Pons (tissue), 1 donor: ENCODE measurements at regions not wholly inside any gene's neighbourhood (a gene's known extent, or its start where the extent isn't known, plus 50 kb on each side); places are given as distances from the start of the nearest gene placed in this dataset.
"Not testable (repeated sequence)": the region's sequence is repeated elsewhere in the genome, so short reads cannot be mapped to it uniquely, and the experiment has no call there.

Source experiments
- DNase-seq: peaks from one replicate; pipeline ENCODE4 v3.0.0-alpha.2; 2016; ENCODE audit warnings: low spot score

DNA sequence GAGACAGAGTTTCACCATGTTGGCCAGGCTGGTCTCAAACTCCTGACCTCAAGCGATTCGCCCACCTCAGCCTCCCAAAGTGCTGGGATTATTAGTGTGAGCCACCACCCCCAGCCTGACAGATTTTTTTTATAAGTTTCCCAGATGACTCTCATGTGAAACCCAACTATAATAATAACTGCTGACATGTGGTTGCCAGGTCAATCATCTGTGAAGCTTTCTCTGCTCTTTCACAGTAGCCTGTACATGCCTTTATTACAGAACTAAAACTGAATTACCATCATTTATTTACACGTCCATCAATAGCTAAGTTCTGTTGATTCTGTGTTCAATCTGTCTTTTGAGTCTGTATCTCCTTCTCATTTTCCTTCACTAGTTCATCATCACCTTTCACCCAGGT, 218.5 kb downstream of the RPS29 start:
- DNase-seq = no peak

- no peak for DNase-seq
These were observed 219.8 kb downstream of the RPS29 start for GRCh38 chr14:49366416-49366815.

DNA sequence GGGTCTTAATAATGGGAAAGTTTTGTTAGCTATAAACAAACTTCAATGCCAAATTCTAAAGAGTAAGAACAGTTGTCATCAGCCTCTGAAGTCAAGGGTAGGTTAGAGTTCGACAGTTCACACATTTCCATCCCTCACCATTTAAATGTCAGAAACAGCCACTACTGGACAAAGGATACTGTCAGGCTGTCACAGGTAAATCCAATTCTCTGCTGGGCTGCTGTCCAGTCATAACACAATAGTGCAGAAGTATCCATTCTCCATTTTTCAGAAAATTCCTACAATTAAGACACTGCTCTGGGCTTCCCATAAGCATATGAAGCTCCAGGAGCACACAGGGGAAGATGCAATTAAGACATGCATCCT, 221.4 kb downstream of the RPS29 start:
- no peak for DNase-seq

- DNase-seq = no peak
These were observed 222.1 kb downstream of the RPS29 start for GRCh38 chr14:49363821-49364751.

DNA sequence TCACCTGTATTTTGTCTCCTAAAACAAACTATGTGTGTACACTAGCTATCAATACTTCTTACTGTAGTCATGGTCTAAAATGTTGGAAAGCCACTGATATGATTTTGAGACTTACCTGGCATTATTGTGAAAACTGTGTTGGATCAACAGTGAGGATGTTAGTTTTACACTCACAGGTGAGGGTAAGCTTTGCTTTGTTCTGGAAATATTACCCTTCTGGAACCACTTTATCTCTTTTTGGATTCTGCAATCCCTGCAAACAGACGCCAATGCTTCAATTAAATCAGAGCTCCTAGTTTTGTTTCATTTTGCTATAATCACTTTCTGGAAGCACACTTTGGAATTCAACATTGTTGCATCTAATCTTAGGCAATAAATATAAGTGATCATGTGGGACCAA, 223.3 kb downstream of the RPS29 start:
- no peak for DNase-seq

DNA sequence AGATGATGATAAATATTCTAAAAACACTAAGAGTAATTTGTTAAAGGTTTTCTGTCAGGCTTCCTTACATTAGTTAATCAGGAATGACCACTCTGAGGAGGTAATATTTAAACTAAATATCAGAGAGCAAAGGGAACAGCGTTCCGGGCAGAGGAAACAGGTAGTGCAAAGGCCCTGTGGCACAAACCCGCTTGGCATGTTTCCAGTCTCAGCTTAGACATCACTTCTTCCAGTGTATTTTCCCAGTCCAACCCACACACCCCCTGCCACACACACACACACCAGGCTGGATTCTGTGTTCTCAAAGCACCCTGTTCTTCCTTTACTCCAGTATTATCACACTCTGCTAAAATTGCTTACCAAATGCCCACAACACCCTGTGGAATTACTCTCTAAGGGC, 247.1 kb downstream of the RPS29 start:
- no peak for DNase-seq

GRCh38 chr14:49319810-49320209, 266.4 kb downstream of the RPS29 start:
- DNase-seq = no peak

DNA sequence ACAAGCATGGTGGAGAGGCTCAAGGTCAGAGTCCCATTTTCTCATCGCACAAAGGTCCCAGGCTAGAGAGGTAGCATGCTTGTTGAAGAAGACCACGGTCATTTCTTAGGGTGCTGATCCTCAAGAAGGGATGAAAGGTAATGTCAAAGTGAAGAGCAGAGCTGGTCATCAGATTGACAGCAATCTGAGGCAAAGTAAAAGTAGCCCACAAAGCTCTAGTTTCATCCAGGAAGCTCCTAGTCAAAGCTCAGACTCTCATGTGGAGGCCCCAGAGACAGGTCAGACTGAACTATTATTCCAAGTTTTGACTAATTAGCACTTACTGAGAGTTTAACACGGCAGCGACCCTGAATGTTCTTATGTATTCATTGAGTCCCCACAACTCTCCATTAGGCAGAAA, 270.6 kb downstream of the RPS29 start:
- DNase-seq = no peak

GRCh38 chr14:49314737-49315136, 271.4 kb downstream of the RPS29 start:
- DNase-seq = no peak

- no peak for DNase-seq
These were observed 273.1 kb downstream of the RPS29 start for GRCh38 chr14:49313108-49313507.

DNA sequence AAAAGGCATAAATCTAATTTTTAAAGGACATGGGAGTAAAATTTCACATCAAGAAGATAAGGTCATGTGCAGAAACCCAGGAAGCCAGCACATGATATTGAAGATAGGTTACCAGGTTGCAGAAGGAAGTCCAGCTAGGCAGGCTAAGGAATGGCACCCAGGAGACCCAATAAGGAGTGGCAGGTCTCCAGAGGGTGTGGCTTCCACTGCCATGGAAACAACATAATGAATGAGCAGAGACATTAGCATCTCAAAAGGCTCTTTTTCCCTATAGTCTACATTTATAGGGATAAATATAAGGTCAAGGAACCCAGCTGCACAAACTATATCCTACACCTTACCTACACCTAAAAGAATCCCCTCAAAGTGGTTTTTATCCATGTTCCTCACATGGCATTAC, 275.9 kb downstream of the RPS29 start:
- no peak for DNase-seq

DNA sequence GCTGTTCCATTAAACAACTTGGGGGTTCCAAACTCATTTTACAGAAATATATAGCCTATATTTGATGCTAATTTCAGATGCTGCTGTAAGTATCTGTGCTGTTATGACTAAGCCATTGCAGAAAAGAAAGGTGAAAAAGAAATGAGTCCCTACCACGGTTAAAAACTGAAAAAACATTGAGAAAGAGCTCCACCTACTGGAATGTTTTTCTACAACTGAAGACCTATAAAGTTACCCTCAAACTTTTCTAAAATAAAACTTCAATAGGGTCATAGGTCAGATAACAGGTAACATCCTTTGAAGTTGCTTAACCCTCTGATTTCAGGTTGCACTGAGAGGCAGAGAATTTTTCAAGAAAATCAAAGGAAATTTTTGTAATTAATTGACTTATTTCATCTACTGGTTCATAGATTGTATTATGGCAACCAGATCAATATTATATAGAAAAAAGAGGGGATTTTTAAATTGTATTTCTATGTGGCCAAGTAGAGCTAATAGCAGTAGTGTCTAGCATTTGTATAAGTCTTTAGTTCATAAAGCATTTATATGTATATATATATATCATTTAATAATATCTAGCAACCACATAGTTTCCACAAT, 279.9 kb downstream of the RPS29 start:
- DNase-seq = peak; percentile 12

DNA sequence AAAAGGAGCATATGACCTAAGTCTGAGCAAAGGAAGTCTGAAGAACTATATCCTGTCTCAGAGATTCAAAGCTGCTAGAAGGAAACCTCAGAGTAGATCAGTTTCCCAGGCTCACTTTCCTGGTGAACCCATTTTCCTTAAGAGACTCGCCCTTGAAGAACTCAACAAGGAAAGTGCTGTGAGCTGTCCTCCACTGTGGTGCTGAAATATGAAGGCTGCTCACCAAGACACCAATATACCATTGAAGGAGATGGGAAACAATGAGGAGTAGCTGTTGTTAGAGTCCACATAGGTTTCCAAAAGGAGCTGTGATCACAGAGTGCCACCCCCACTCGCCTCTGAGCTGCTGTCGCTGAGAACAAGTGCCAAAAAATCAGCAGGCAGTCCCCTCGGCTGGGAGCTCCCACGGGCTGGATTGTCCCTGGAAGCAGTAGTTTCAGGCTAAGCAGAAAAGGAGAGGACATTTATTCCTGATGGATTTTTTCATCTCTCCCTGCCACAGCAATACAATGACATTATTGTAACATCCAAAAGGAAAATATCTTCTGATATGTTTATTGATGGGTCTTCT, 282.1 kb downstream of the RPS29 start:
- DNase-seq = peak; percentile 34

DNA sequence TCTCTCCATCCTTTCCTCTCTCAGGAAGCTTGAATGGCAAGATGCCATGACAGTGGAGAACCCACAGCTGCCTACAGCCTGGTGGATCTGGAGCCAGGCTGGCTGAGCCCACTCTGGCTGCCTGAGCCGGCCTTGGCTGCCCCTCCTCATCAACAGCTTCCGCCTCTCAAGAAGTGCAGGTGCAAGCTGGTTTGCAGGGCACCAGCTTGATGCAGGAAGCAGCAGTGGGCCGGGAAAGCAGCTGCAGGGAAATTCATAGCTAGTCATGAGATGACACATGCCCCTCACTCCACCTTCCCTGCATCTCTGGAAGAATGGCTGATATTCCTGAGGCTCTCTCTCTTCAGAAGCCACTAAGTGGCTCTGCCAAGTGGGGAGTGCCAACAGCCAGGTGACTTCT, 289.1 kb downstream of the RPS29 start:
- DNase-seq = no peak

DNA sequence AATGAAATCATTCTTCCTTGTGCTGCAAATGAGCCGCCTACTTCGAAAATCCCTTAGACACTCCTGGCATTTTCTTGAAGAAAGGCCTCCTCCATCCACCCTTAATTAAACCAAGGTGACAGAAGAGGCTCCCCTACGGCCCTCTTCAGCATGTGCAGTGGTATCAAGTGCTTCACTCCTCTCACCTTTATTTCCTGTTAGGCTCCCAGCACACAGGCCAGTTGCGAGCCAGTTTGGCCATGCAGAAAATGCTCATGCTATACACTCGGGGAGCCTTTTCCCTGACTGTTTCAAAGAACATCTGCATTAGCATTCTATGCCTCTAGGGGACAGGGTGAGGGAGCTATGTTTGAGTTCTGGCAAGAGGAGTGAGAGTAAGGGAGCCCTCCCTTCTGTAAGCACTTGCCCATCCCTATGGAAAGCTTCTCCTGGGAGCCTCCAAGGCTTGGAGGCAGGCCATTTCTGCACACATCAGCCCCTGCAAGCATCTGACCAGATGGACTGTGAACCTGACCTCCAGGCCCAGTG, 291.5 kb downstream of the RPS29 start:
- no peak for DNase-seq

DNA sequence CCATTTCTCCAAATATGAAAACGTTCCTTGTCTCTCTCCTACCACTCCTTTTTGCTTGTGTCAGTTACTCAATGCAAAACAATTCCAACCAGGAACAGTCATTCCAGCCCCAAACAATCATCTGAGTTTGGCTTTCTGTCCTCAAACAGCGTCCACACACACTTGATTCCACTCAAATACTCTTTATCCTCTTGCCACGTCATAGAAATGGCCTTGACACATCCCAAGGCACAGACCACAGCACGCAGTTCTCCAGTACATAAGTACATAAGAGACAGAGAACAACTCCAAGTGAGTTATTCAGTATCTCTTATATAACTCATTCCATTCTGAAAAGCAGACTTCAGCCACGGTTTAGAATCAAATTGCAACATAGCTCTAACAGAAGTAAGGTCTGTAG, 299.2 kb downstream of the RPS29 start:
- no peak for DNase-seq

GRCh38 chr14:49286257-49286983, 299.8 kb downstream of the RPS29 start:
- no peak for DNase-seq

GRCh38 chr14:49280566-49280965, 305.6 kb downstream of the RPS29 start:
- no peak for DNase-seq

GRCh38 chr14:49250517-49250916, 335.7 kb downstream of the RPS29 start:
- no peak for DNase-seq

GRCh38 chr14:49250109-49250508, 336.1 kb downstream of the RPS29 start:
- DNase-seq = no peak

DNA sequence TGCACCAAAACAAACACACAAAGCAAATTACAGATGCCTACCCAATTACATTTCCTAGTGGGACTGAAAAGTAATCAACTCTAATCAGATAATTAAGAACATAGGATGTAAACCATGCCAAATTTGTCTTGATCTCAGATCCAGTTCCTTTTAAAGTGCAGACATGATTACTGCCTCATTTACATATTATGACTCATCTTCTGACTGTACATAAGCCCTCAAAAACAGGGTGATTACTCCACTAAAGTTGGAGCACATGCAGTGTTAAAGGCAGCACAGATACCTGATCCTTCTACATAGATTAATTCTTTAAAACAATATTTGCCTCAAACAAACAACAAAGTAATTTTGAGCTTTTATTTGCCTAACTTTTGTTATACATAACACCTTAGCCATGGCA, 337.2 kb downstream of the RPS29 start:
- no peak for DNase-seq

DNA sequence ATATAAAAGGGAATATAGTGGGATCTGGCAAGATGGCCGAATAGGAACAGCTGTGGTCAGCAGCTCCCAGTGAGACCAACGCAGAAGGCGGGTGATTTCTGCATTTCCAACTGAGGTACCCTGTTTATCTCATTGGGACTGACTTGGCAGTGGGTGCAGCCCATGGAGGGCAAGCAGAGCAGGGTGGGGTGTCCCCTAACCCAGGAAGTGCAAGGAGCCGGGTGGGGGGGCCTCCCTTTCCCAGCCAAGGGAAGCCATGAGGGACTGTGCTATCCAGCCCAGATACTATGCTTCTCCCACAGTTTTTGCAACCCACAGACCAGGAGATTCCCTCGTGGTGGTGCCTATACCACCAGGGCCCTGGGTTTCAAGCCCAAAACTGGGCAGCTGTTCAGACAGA, 342.4 kb downstream of the RPS29 start:
- DNase-seq = not testable (repeated sequence)
